GM12874 (cell line): ENCODE measurements at regions not wholly inside any gene's neighbourhood (a gene's known extent, or its start where the extent isn't known, plus 50 kb on each side); places are given as distances from the start of the nearest gene placed in this dataset.

Source experiments
- TF ChIP-seq, protein P1 (sequence below): IDR thresholded peaks from 2 replicates; pipeline ENCODE4 v1.5.1; 2011; ENCODE audit warnings: low read depth, mild to moderate bottlenecking, control low read depth, low read length, moderate library complexity; ENCODE audit not compliant: insufficient read depth

DNA sequence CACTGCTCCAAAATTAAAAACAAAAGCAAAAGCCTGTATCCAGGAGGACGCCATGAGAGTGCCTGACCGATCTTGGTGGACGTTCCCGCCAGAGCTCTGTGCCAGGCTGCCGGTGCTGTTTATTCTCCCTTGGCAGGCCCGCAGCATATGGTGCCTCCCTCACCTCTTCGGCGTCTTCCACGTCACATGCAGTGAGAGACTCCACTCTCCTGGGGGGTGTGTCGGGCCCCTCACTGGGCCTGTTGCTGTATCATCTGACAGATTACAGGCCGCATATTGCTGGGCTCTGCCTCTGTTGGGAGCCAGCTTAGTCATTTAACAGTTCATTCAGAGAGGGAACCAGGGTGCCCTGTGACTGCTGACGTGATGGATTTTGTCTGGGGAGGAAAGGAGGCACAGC is 86.4 kb upstream of the ARRDC4 start:
- TF ChIP-seq, protein P1, sequence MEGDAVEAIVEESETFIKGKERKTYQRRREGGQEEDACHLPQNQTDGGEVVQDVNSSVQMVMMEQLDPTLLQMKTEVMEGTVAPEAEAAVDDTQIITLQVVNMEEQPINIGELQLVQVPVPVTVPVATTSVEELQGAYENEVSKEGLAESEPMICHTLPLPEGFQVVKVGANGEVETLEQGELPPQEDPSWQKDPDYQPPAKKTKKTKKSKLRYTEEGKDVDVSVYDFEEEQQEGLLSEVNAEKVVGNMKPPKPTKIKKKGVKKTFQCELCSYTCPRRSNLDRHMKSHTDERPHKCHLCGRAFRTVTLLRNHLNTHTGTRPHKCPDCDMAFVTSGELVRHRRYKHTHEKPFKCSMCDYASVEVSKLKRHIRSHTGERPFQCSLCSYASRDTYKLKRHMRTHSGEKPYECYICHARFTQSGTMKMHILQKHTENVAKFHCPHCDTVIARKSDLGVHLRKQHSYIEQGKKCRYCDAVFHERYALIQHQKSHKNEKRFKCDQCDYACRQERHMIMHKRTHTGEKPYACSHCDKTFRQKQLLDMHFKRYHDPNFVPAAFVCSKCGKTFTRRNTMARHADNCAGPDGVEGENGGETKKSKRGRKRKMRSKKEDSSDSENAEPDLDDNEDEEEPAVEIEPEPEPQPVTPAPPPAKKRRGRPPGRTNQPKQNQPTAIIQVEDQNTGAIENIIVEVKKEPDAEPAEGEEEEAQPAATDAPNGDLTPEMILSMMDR: no peak

DNA sequence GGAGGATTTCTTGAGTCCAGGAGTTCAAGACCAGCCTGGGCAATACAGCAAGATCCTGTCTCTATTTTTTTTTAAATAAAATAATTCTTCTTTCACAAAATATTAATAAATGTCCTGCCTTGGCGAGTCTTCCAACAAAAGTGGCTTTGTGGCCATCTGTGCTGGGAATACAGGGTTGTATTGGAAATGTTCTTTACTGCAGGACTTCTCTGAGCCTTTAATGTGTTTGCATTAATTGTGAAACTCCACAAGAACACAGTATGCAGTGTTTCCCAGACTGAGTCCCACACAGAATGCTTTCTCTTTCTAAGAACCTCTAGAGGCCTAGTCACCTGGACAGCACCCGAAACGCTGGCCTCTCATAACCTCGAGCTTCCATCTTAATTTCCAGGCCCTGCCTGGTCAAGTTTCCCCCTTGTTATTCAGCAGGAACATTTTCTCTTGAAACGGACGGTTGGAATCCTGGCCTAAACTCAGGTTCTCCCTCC is 85.4 kb upstream of the ARRDC4 start:
- TF ChIP-seq, protein P1: no peak

DNA sequence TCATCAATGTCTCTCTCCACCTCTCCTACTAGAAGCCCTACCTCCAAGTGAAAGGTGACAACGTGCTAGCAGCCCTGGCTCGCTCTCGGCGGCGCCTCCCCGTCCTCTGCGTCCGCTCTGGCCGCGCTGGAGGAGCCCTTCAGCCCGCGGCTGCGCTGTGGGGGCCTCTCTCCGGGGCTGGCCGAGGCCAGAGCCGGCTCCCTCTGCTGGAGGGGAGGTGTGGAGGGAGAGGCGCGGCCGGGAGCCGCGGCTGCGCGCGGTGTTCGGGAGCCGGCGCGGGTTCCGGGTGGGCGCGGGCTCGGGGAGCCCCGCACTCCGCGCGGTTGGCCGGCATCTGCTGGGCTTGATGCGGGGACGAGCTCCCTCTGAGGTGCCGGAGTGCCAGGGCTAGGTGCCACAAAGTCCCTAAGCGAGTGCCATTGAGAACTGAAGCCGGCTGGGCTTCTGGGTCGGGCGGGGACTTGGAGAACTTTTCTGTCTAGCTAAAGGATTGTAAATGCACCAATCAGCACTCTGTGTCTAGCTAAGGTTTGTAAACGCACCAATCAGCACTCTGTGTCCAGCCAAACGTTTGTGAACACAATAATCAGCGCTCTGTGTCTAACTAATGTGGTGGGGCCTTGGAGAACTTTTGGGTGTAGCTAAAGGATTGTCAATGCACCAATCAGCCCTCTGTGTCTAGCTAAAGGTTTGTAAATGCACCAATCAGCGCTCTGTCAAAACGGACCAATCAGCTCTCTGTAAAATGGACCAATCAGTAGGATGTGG is 84.8 kb upstream of the ARRDC4 start:
- TF ChIP-seq, protein P1: no peak

DNA sequence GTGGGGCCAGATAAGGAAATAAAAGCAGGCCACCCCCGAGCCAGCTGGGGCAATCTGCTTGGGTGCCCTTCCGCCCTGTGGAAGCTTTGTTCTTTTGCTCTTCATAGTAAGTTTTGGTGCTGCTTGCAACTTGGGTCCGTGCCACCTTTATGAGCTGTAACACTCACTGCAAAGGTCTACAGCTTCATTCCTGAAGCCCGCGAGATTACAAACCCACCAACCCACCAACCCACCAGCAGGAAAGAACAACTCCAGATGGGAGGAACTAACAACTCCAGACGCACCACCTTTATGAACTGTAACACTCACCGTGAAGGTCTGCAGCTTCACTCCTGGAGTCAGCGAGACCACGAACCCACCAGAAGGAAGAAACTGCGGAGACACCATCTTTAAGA is 84.2 kb upstream of the ARRDC4 start:
- TF ChIP-seq, protein P1: no peak

DNA sequence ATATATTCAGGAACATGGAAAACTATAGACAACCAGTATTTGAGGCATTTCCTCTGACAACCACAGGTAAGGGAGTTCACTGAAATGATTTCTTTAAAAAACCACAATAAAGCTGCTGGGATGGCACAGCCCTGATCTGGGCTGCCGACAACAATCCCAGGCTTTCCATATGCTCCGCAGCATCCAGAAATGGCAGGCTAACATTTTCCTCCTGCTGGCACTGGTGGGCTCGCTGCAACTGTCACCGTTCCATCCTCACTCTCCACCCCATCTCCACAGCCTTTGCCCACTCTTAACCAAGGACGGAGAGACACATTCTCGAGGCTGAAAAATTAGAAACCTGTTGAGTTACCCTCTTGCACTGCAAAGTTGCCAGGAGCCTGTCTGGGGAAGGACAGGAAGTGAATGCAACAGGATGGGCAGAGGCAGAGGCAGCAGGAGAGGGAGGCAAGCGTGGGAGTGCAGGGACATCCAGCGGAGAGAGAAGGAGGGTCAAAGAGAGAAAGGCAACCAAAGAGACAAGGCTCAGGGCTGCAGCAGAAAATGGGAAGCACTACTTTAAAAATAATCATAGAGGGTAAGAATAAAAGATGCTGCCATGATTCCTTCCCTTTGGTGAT is 79.0 kb upstream of the ARRDC4 start:
- TF ChIP-seq, protein P1: no peak

DNA sequence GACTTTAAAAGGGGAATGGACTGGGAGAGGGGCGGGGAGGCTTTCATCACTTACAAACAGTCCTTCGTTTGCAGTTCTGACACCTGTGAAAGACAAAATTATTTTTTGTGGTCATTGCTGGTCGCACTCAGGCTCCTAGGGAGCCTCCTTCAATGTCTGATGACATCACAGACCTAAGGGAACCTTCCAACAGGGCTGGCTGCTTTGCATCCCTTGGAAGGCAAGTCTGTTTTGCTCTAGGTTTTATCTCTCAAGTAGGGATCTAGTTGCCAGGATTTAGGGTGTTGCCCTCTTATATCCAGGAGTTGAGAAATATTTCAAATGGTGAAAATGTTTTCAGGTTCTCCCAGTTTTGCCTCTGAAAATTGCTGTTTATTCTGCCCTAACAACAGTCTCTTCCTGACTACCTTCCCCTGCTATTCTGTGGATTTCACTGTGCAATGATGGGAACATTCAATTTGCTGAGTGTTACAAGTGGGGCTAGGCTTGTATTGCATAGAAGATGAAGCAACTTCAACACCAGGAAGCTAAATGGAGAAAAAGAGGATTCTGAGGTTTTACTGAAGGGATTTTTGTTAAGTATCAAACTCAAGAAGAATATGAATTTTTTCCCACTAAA is 75.9 kb upstream of the ARRDC4 start:
- TF ChIP-seq, protein P1: no peak

DNA sequence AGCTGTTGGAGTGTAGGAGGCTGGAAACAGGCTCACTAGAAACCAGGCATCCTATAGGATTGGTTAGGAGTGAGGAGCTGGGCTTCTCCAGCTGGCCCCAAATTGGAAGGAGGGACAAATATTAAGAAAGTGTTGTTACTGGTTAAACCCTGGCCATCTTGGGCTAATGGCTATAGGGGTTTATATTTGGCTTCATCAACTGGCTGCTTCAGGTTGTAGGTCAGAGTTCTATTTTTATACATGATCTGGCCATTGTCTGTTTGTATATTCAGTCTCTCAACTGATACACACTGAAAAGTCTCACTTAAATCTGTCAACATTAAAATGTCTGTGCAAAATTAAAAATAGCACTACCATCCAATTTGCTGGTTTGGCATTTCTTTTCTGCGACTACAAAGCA is 70.2 kb upstream of the ARRDC4 start:
- TF ChIP-seq, protein P1: no peak
